K562 (cell line): ENCODE measurements at regions not wholly inside any gene's neighbourhood (a gene's known extent, or its start where the extent isn't known, plus 50 kb on each side); places are given as distances from the start of the nearest gene placed in this dataset.
A peak's percentile ranks its signal among the peaks of the same experiment; 100 is the strongest.

Source experiments
- ATAC-seq: fragments of 200-7000 bp; cut with Tn5 transposase; 3 replicates; pipeline ENCODE4 v1.9.1; 2020; ENCODE audit warnings: moderate library complexity
- BruUV-seq: library from RNA; stranded (reverse); fragments of 400-500 nt; replicated peaks from 2 replicates; lab custom pipeline; 2021; lab: Mats Ljungman, UMichigan
- CTCF ChIA-PET: fragments of 300-600 bp; formaldehyde crosslinking; extraction: SDS; loops from one replicate; lab custom pipeline; 2021; ENCODE audit warnings: low intra/inter-chr PET ratio; lab: Yijun Ruan, JAX
- POLR2A ChIA-PET: fragments of 300-600, 350-650 bp; sonication (Branson Sonifier 250); formaldehyde crosslinking; extraction: SDS; loops from one replicate; lab custom pipeline; 2021; ENCODE audit warnings: antibody characterized with exemption, inconsistent platforms; lab: Yijun Ruan, JAX
- DNase-seq, 4 experiments: peaks; one replicate each; pipeline versions ENCODE4 v3.0.0 to v3.0.0-alpha.2; 2011 to 2018; ENCODE audit warnings: low spot score in 3 of 4, mixed read lengths in 3 of 4; ENCODE audit errors: extremely low read depth in 1 of 4
- FAIRE-seq: peaks from 2 replicates; lab custom pipeline; 2011; peaks lifted over from hg19 to GRCh38; lab: Jason Lieb, UNC
- H2AFZ ChIP-seq: 2 replicates; pipeline ENCODE4 v1.6.0; 2011; ENCODE audit warnings: low read depth, low read length, control low read depth, inconsistent platforms
- H3K27ac ChIP-seq: fragments of 200-600 bp; 3 replicates; pipeline ENCODE4 v1.8.0; 2011; ENCODE audit warnings: low read depth, mild to moderate bottlenecking, control low read depth, inconsistent platforms, low read length, moderate library complexity, mixed read lengths; ENCODE audit errors: extremely low read depth
- H3K27me3 ChIP-seq, 2 experiments: fragments of 300-600 bp in 1 of 2; 2 replicates in 1 of 2; 3 replicates in 1 of 2; pipeline versions ENCODE4 v1.6.0 to v1.8.0; 2011; ENCODE audit warnings: inconsistent platforms in 2 of 2, low read length in 2 of 2, mild to moderate bottlenecking in 1 of 2, mixed read lengths in 1 of 2, moderate library complexity in 1 of 2; ENCODE audit not compliant: control insufficient read depth in 2 of 2, insufficient read depth in 2 of 2
- H3K36me3 ChIP-seq: fragments of 300-600 bp; 3 replicates; pipeline ENCODE4 v1.8.0; 2011; ENCODE audit warnings: mild to moderate bottlenecking, low read length, inconsistent platforms; ENCODE audit not compliant: control insufficient read depth, insufficient read depth
- H3K4me1 ChIP-seq, 2 experiments: fragments of 200-600 bp in 1 of 2; replicated peaks in 1 of 2; 2 replicates in 1 of 2; 3 replicates in 1 of 2; pipeline versions ENCODE4 v1.5.1 to v1.8.0; 2011; ENCODE audit warnings: inconsistent platforms in 2 of 2, low read length in 2 of 2, mild to moderate bottlenecking in 1 of 2, mixed read lengths in 1 of 2, moderate library complexity in 1 of 2; ENCODE audit not compliant: control insufficient read depth in 2 of 2, insufficient read depth in 2 of 2
- H3K4me2 ChIP-seq: 2 replicates; pipeline ENCODE4 v1.6.1; 2011; ENCODE audit warnings: low read length, control low read depth, inconsistent platforms, mixed read lengths; ENCODE audit not compliant: insufficient read depth
- H3K4me3 ChIP-seq: fragments of 200-600 bp; sonication (generic), shearing (Covaris generic); 2 replicates; pipeline ENCODE4 v1.5.1; 2016; ENCODE audit warnings: control low read depth, inconsistent platforms
- H3K79me2 ChIP-seq: fragments of 200-600 bp; 3 replicates; pipeline ENCODE4 v1.8.0; 2011; ENCODE audit warnings: low read length, inconsistent platforms; ENCODE audit not compliant: control insufficient read depth, insufficient read depth
- H3K9ac ChIP-seq, 2 experiments: 2 replicates each; pipeline versions ENCODE4 v1.6.0 to v1.6.1; 2011; ENCODE audit warnings: low read depth in 2 of 2, low read length in 2 of 2, control low read depth in 1 of 2, inconsistent platforms in 1 of 2, mild to moderate bottlenecking in 1 of 2, mixed read lengths in 1 of 2; ENCODE audit not compliant: insufficient read depth in 1 of 2
- H3K9me1 ChIP-seq: one replicate; pipeline ENCODE4 v1.6.0; 2011; ENCODE audit warnings: inconsistent platforms, mild to moderate bottlenecking, low read length, moderate library complexity; ENCODE audit not compliant: control insufficient read depth, insufficient read depth
- H3K9me3 ChIP-seq: replicated peaks from 2 replicates; pipeline ENCODE4 v1.5.1; 2011; ENCODE audit warnings: low read depth, low read length, inconsistent platforms; ENCODE audit not compliant: control insufficient read depth, insufficient read depth
- H4K20me1 ChIP-seq: replicated peaks from 2 replicates; pipeline ENCODE4 v1.6.1; 2011; ENCODE audit warnings: low read length, inconsistent platforms, mixed read lengths; ENCODE audit not compliant: control insufficient read depth, insufficient read depth
- ESRRA ChIP-seq: fragments of 450-650 bp; IDR thresholded peaks from 2 replicates; pipeline ENCODE4 v1.6.1; 2014; ENCODE audit warnings: low read depth, mild to moderate bottlenecking, moderate library complexity, borderline replicate concordance
- GTF2A2 ChIP-seq: IDR thresholded peaks from 2 replicates; pipeline ENCODE4 v1.6.1; 2016; ENCODE audit warnings: mild to moderate bottlenecking, missing genetic modification characterization, missing compliant biosample characterization
- HINFP ChIP-seq: fragments of 450-650 bp; conservative IDR thresholded peaks from 2 replicates; pipeline ENCODE4 v1.6.1; 2016; ENCODE audit warnings: missing genetic modification characterization, low read depth, mild to moderate bottlenecking, control low read depth, missing compliant biosample characterization
- NFYB ChIP-seq: IDR thresholded peaks from 2 replicates; pipeline ENCODE4 v1.6.1; 2011; ENCODE audit warnings: mild to moderate bottlenecking, moderate library complexity; ENCODE audit not compliant: insufficient read length; ENCODE audit errors: extremely low read depth
- RCOR1 ChIP-seq, 2 experiments: IDR thresholded peaks; 2 replicates each; pipeline ENCODE4 v1.6.1; 2012; ENCODE audit warnings: low read depth in 2 of 2, low read length in 2 of 2, borderline replicate concordance in 1 of 2, improper control_type of control experiment in 1 of 2
- REST ChIP-seq, 2 experiments: fragments of 450-650 bp; formaldehyde crosslinking in 1 of 2; IDR thresholded peaks; 2 replicates each; pipeline versions ENCODE4 v1.4.0 to v1.6.1; 2014 to 2020; ENCODE audit warnings: mild to moderate bottlenecking in 2 of 2, borderline replicate concordance in 1 of 2, low read depth in 1 of 2
- SPI1 ChIP-seq: IDR thresholded peaks from 2 replicates; pipeline ENCODE4 v1.6.1; 2011; ENCODE audit warnings: low read depth, low read length, control low read depth, borderline replicate concordance
- TAF7 ChIP-seq: fragments of 450-650 bp; IDR thresholded peaks from 2 replicates; pipeline ENCODE4 v1.6.1; 2016; ENCODE audit warnings: missing genetic modification characterization, missing compliant biosample characterization
- TSC22D4 ChIP-seq: fragments of 450-650 bp; IDR thresholded peaks from 2 replicates; pipeline ENCODE4 v1.6.1; 2016; ENCODE audit warnings: missing genetic modification characterization, missing biosample characterization, control low read depth
- WHSC1 ChIP-seq: IDR thresholded peaks from one replicate; pipeline ENCODE4 v1.6.1; 2012; ENCODE audit warnings: low read length, control low read depth, inconsistent platforms
- WGBS: fragments of 100-300 bp; shearing (Covaris generic); methylation state at CpG from one replicate; pipeline ENCODE4 v1.1.6; 2016; ENCODE audit warnings: low coverage, mixed read lengths; ENCODE audit not compliant: insufficient coverage; ENCODE audit errors: missing lambda C conversion rate; 5-methylcytosine and 5-hydroxymethylcytosine counted together
- in situ Hi-C: fragments of 300-500 bp; cut with MboI; formaldehyde crosslinking; loops from 4 replicates; pipeline ENCODE4 v1.15.0; 2018; ENCODE audit warnings: inconsistent platforms, mixed read lengths
- intact Hi-C: fragments of 100-400 bp; cut with micrococcal nuclease; formaldehyde crosslinking; loops from 2 replicates; pipeline ENCODE4 v1.14.2; 2022

- TF ChIP-seq RCOR1 (IDR thresholded peaks at IDR 0.05; ENCODE audit: borderline replicate concordance in 1 of 2, low read depth in 2 of 2, low read length in 2 of 2) (no peak), SPI1 (no peak), TAF7 (tag) (no peak), TSC22D4 (tag) (no peak), HINFP (tag) (no peak), GTF2A2 (no peak), NFYB (no peak), WHSC1 (no peak)
Measured at GRCh38 chr3:18030371-18030870, 288.0 kb upstream of the TBC1D5 start (continued).

GRCh38 chr3:18027161-18027939 is 284.9 kb upstream of the TBC1D5 start:
- no TSS peak for BruUV-seq
- POLR2A ChIA-PET = no interaction called here
- H3K79me2 ChIP-seq = no peaks in the 10 kb centered on the region
- H3K9ac ChIP-seq = no peak overlapping the region
- H3K4me2 ChIP-seq = no peak overlapping the region
- ATAC-seq = peak; percentile 51; the same call in 2 of the 3 replicates
- CTCF ChIA-PET = no interaction called here
- no peak overlapping the region for H3K27ac ChIP-seq
- WGBS = 5% methylated on average over 9 of the region's 9 CpGs
- in situ Hi-C loops (no loop called here), intact Hi-C loops (no loop called here)
- H3K27me3 ChIP-seq = no peaks in the 10 kb centered on the region
- H3K36me3 ChIP-seq = no peaks in the 10 kb centered on the region
- no peak overlapping the region for H2AFZ ChIP-seq
- no peak overlapping the region for H3K4me3 ChIP-seq
- peak in 1 of 4 experiments; percentile 5 for DNase-seq
- FAIRE-seq = no peak
- no peaks in the 10 kb centered on the region for H3K9me1 ChIP-seq
- H3K4me1 ChIP-seq = no peaks in the 10 kb centered on the region
- H4K20me1 ChIP-seq = no peaks in the 10 kb centered on the region
- H3K9me3 ChIP-seq = no peaks in the 10 kb centered on the region
- peak; percentile 17; the same call in 1 of the 2 replicates for TF ChIP-seq ESRRA
- peak; percentile 43; the same call in 1 of the 2 replicates for TF ChIP-seq REST (IDR thresholded peaks at IDR 0.05; ENCODE audit: borderline replicate concordance)
- TF ChIP-seq REST (CRISPR knock-in tag; IDR thresholded peaks at IDR 0.05; ENCODE audit: low read depth) = no peak
